Erythroblast (primary cell): ENCODE measurements at regions not wholly inside any gene's neighbourhood (a gene's known extent, or its start where the extent isn't known, plus 50 kb on each side); places are given as distances from the start of the nearest gene placed in this dataset.

ENCODE experiments used
- DNase-seq, 2 experiments: peaks; one replicate each; lab custom pipeline; 2025; lab: John Stamatoyannopoulos, UW
- GATA1 ChIP-seq: IDR thresholded peaks from 2 replicates; pipeline ENCODE4 v1.6.1; 2011; ENCODE audit warnings: low read depth, mild to moderate bottlenecking, control low read depth, low read length, moderate library complexity
- POLR2A ChIP-seq: IDR thresholded peaks from 2 replicates; pipeline ENCODE4 v1.6.1; 2011; ENCODE audit warnings: mild to moderate bottlenecking, low read length

DNA sequence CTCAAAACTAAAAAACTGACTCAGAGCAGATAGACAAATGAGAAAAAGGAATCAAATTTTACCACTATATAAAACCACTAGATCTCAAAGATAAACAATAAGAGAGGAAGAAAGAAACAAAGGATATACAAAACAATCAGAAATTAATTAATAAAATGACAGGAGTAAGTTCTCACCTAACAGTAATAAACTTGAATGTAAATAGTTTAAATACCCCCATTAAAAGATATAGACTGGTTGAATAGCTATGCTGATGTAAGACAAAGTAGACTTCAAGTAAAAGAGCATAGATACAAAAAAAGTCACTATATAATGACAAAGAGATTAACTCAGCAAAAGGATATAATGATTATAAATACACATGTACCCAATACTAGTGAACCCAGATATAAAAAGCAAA lies 72.3 kb upstream of the GNAZ start:
- DNase-seq, result no peak
- no peak for TF ChIP-seq GATA1
- TF ChIP-seq POLR2A, result no peak

DNA sequence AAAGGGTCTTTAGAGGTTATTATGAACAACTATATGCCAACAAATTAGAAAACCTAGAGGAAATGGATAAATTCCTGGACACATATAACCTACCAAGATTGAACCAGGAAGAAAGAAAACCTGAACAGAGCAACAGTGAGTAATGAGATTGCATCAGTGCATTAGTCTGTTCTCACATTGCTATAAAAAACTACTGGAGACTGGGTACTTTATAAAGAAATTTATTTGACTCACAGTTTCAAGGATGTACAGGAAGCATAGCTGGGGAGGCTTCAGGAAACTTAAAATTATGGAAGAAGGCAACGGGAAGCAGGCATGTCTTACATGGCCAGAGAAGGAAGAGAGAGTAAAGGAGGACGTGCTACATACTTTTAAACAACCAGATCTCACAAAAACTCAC lies 70.8 kb upstream of the GNAZ start:
- DNase-seq, result no peak
- TF ChIP-seq GATA1 (no peak), POLR2A (no peak)

DNA sequence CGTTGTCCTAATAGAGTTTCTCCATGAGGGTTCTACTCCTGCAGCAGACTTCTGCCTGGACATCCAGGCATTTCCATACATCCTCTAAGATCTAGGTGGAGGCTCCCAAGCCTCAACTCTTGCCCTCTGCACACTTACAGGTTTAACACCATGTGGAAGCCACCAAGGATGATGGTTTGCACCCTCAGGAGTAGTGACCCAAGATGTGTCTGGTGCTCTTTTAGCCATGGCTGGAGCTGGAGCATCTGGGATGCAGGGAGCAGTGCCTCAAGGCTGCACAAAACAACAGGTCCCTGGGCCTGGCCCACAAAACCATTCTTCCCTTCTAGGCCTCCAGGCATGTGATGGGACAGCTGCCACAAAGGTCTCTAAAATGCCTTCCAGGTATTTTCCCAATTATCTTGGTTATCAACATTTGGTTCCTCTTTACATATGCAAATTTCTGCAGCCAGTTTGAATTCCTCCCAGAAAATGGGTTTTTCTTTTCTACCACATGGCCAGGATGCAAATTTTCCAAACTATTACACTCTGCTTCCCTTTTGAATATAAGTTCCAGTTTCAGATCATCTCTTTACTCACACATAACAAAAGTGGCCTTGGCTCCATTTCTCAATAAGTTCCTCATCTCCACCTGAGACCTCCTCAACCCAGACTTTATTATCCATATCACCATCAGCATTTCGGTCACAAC lies 69.5 kb upstream of the GNAZ start:
- no peak for DNase-seq
- no peak for TF ChIP-seq GATA1
- no peak for TF ChIP-seq POLR2A

DNA sequence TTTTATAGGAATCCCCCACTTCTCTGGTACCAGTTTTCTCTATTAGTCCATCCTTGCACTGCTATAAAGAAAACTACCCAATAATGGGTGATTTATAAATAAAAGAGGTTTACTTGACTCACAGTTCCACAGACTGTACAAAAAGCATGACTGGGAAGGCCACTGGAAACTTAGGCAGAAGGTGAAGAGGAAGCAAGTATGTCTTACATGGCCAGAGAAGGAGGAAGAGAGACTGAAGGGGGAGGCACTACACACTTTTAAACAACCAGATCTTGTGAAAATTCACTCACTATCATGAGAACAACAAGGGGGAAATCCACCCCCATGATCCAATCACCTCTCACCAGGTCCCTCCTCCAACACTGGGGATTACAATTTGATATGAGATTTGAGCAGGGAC lies 68.9 kb upstream of the GNAZ start:
- no peak for TF ChIP-seq GATA1
- no peak for TF ChIP-seq POLR2A
- no peak for DNase-seq

DNA sequence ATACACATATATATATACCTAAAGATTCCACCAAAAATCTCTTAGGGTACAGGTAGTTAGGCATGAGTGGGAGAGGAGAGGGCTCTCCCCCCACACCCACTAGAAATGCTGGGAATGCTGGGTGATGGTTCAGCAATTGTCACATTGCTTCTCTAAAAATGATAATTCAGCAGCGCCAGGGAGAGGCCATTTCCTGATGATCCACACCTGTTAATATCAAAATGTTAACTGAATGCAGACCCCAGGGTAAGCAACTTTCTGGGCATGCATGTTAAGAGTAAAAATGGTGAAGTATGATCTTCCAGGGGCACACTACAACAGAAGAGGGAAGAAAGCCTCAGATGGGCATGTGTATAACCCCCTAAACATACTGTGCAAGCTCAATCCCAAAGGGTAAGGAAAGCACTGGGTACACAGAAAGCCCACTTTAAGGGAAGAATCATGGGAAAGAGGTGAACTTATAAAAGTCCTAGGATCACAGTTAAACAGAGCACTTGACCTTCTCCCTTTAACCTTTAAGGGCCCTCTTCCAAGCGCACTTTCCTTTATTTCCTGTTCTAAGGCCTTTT lies 67.6 kb upstream of the GNAZ start:
- TF ChIP-seq POLR2A (no peak), GATA1 (no peak)
- no peak for DNase-seq

DNA sequence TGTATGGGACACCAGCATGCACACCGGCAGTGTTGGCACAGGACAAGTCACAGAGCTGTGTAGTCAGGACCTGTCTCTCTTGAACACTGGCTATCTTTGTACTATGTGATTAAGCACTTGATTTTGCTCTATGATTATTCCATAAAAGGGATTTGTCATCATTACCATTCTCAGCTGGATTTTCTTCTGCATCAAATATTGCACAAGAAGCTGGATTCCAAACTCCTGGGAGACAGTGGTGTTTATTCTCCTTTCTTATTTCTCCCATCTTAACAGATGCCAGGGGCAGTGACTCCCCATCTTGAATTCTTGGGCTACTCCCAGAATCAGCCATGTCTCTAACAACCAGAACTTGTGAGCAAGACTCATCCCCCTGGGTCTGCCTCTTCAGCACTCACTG lies 62.5 kb upstream of the GNAZ start:
- DNase-seq, result no peak
- TF ChIP-seq POLR2A (no peak), GATA1 (no peak)

DNA sequence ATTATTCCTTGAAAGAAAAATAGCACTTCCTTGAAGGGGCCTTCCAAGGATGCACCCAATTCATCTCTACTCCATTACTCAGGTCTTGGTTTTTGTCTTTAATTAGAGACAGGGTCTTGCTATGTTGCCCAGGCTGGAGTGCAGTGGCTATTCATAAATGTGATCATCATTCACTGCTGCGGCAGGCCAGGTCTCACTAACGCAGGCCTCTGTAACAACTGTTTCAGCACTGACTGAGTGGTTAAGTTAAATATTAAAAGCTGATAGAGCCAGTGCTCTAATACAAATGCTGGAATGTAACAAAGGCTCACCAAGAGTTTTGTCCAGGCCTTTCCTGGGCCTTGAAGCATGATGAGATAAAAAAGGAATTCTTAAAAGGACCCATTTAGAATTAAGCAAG lies 61.4 kb upstream of the GNAZ start:
- TF ChIP-seq POLR2A (no peak), GATA1 (no peak)
- DNase-seq, result no peak
